ENCODE measurements at regions not wholly inside any gene's neighbourhood (a gene's known extent, or its start where the extent isn't known, plus 50 kb on each side); places are given as distances from the start of the nearest gene placed in this dataset.

- TF ChIP-seq TAF1 (IDR thresholded peaks at IDR 0.05; ENCODE audit: borderline replicate concordance, insufficient read depth, low read length) (no peak), FOXP2 (optimal IDR thresholded peaks at IDR 0.05; ENCODE audit: borderline replicate concordance, extremely low read depth, extremely low read length, insufficient read depth) (no peak), SIN3A (IDR thresholded peaks at IDR 0.05; ENCODE audit: borderline replicate concordance, insufficient read depth, low read length) (no peak), REST (IDR thresholded peaks at IDR 0.05; ENCODE audit: insufficient read depth in 1 of 2, low read depth in 2 of 2, low read length in 2 of 2) (no peak), POLR2AphosphoS5 (IDR thresholded peaks at IDR 0.05; ENCODE audit: low read depth, low read length) (no peak)
Observed at GRCh38 chr15:93185796-93186195, 96.8 kb upstream of the RGMA start.

- no peak for TF ChIP-seq REST (IDR thresholded peaks at IDR 0.05; ENCODE audit: insufficient read depth in 1 of 2, low read depth in 2 of 2, low read length in 2 of 2)
- no peak for TF ChIP-seq TAF1 (IDR thresholded peaks at IDR 0.05; ENCODE audit: borderline replicate concordance, insufficient read depth, low read length)
- no peak for TF ChIP-seq FOXP2 (optimal IDR thresholded peaks at IDR 0.05; ENCODE audit: borderline replicate concordance, extremely low read depth, extremely low read length, insufficient read depth)
- no peak for TF ChIP-seq POLR2AphosphoS5 (IDR thresholded peaks at IDR 0.05; ENCODE audit: low read depth, low read length)
- no peak for TF ChIP-seq SIN3A (IDR thresholded peaks at IDR 0.05; ENCODE audit: borderline replicate concordance, insufficient read depth, low read length)
Observed at GRCh38 chr15:93182703-93183205, 93.7 kb upstream of the RGMA start.

- no peak for TF ChIP-seq REST (IDR thresholded peaks at IDR 0.05; ENCODE audit: insufficient read depth in 1 of 2, low read depth in 2 of 2, low read length in 2 of 2)
- TF ChIP-seq FOXP2 (optimal IDR thresholded peaks at IDR 0.05; ENCODE audit: borderline replicate concordance, extremely low read depth, extremely low read length, insufficient read depth) = no peak
- no peak for TF ChIP-seq SIN3A (IDR thresholded peaks at IDR 0.05; ENCODE audit: borderline replicate concordance, insufficient read depth, low read length)
- no peak for TF ChIP-seq POLR2AphosphoS5 (IDR thresholded peaks at IDR 0.05; ENCODE audit: low read depth, low read length)
- TF ChIP-seq TAF1 (IDR thresholded peaks at IDR 0.05; ENCODE audit: borderline replicate concordance, insufficient read depth, low read length) = no peak
Observed at GRCh38 chr15:93180656-93181055, 91.6 kb upstream of the RGMA start.

- TF ChIP-seq REST (IDR thresholded peaks at IDR 0.05; ENCODE audit: insufficient read depth in 1 of 2, low read depth in 2 of 2, low read length in 2 of 2) (no peak), SIN3A (IDR thresholded peaks at IDR 0.05; ENCODE audit: borderline replicate concordance, insufficient read depth, low read length) (no peak), TAF1 (IDR thresholded peaks at IDR 0.05; ENCODE audit: borderline replicate concordance, insufficient read depth, low read length) (no peak), POLR2AphosphoS5 (IDR thresholded peaks at IDR 0.05; ENCODE audit: low read depth, low read length) (no peak), FOXP2 (optimal IDR thresholded peaks at IDR 0.05; ENCODE audit: borderline replicate concordance, extremely low read depth, extremely low read length, insufficient read depth) (no peak)
Observed at GRCh38 chr15:93180128-93180527, 91.1 kb upstream of the RGMA start.

- TF ChIP-seq TAF1 (IDR thresholded peaks at IDR 0.05; ENCODE audit: borderline replicate concordance, insufficient read depth, low read length) (no peak), SIN3A (IDR thresholded peaks at IDR 0.05; ENCODE audit: borderline replicate concordance, insufficient read depth, low read length) (no peak), POLR2AphosphoS5 (IDR thresholded peaks at IDR 0.05; ENCODE audit: low read depth, low read length) (no peak), FOXP2 (optimal IDR thresholded peaks at IDR 0.05; ENCODE audit: borderline replicate concordance, extremely low read depth, extremely low read length, insufficient read depth) (no peak), REST (IDR thresholded peaks at IDR 0.05; ENCODE audit: insufficient read depth in 1 of 2, low read depth in 2 of 2, low read length in 2 of 2) (no peak)
Observed at GRCh38 chr15:93179700-93180102, 90.7 kb upstream of the RGMA start.

Measured in PFSK-1 (cell line).